Endothelial cell of umbilical vein (primary cell): ENCODE measurements at regions not wholly inside any gene's neighbourhood (a gene's known extent, or its start where the extent isn't known, plus 50 kb on each side); places are given as distances from the start of the nearest gene placed in this dataset.
"Not testable (repeated sequence)": the region's sequence is repeated elsewhere in the genome, so short reads cannot be mapped to it uniquely, and the experiment has no call there.

Experiments
- BruUV-seq: library from RNA; stranded (reverse); fragments of 400-500 nt; replicated peaks from 2 replicates; lab custom pipeline; 2021; lab: Mats Ljungman, UMichigan
- CTCF ChIA-PET: fragments of 300-600, 350-600 bp; sonication (Branson Sonifier 250); formaldehyde crosslinking; loops from one replicate; lab custom pipeline; 2021; ENCODE audit warnings: antibody characterized with exemption, inconsistent platforms; lab: Charles Lee
- POLR2A ChIA-PET: fragments of 300-600, 350-600 bp; sonication (Branson Sonifier 250); formaldehyde crosslinking; loops from one replicate; lab custom pipeline; 2021; ENCODE audit warnings: antibody characterized with exemption, inconsistent platforms; lab: Charles Lee
- DNase-seq: peaks from one replicate; pipeline ENCODE4 v3.0.0-alpha.2; 2011; ENCODE audit warnings: low read depth, low spot score
- FAIRE-seq: peaks from 2 replicates; lab custom pipeline; 2011; peaks lifted over from hg19 to GRCh38; lab: Jason Lieb, UNC
- H2AFZ ChIP-seq: 2 replicates; pipeline ENCODE4 v1.6.0; 2012; ENCODE audit warnings: low read depth, low read length, control low read depth, inconsistent platforms
- H3K27ac ChIP-seq: 2 replicates; pipeline ENCODE4 v1.5.1; 2011; ENCODE audit warnings: low read depth, mild to moderate bottlenecking, control low read depth, low read length, moderate library complexity; ENCODE audit not compliant: insufficient read depth
- H3K27me3 ChIP-seq, 2 experiments: 2 replicates each; pipeline versions ENCODE4 v1.6.0 to v1.6.1; 2011; ENCODE audit warnings: low read length in 2 of 2, mixed read lengths in 1 of 2; ENCODE audit not compliant: control insufficient read depth in 2 of 2, insufficient read depth in 2 of 2
- H3K36me3 ChIP-seq, 2 experiments: 2 replicates in 1 of 2; 3 replicates in 1 of 2; pipeline ENCODE4 v1.5.1; 2011; ENCODE audit warnings: low read length in 2 of 2, mild to moderate bottlenecking in 1 of 2, moderate library complexity in 1 of 2; ENCODE audit not compliant: control insufficient read depth in 2 of 2, insufficient read depth in 2 of 2; ENCODE audit errors: extremely low read depth in 1 of 2
- H3K4me1 ChIP-seq: 3 replicates; pipeline ENCODE4 v1.5.1; 2011; ENCODE audit warnings: mild to moderate bottlenecking, low read length; ENCODE audit not compliant: control insufficient read depth, insufficient read depth; ENCODE audit errors: extremely low read depth
- H3K4me2 ChIP-seq: 2 replicates; pipeline ENCODE4 v1.6.1; 2011; ENCODE audit warnings: low read length, control low read depth, mixed read lengths; ENCODE audit not compliant: insufficient read depth
- H3K4me3 ChIP-seq, 3 experiments: fragments of 200-600 bp in 1 of 3; sonication (generic), shearing (Covaris generic) in 1 of 3; replicated peaks in 1 of 3; 2 replicates each; pipeline ENCODE4 v1.5.1; 2011 to 2016; ENCODE audit warnings: control low read depth in 3 of 3, low read length in 3 of 3, mild to moderate bottlenecking in 2 of 3, inconsistent platforms in 1 of 3, low read depth in 1 of 3, moderate library complexity in 1 of 3; ENCODE audit not compliant: insufficient read depth in 1 of 3
- H3K79me2 ChIP-seq: 2 replicates; pipeline ENCODE4 v1.6.0; 2012; ENCODE audit warnings: low read length, inconsistent platforms; ENCODE audit not compliant: control insufficient read depth, insufficient read depth
- H3K9ac ChIP-seq: replicated peaks from 2 replicates; pipeline ENCODE3; 2011; ENCODE audit warnings: low read length, control low read depth; ENCODE audit not compliant: insufficient read depth; ENCODE audit errors: extremely low read depth
- H3K9me1 ChIP-seq: replicated peaks from 3 replicates; pipeline ENCODE4 v1.6.0; 2011; ENCODE audit warnings: mild to moderate bottlenecking, low read length; ENCODE audit not compliant: control insufficient read depth, insufficient read depth; ENCODE audit errors: extremely low read depth
- H3K9me3 ChIP-seq: replicated peaks from 2 replicates; pipeline ENCODE4 v1.5.1; 2012; ENCODE audit warnings: low read length, inconsistent platforms; ENCODE audit not compliant: control insufficient read depth, insufficient read depth
- H4K20me1 ChIP-seq: replicated peaks from 2 replicates; pipeline ENCODE3; 2011; ENCODE audit warnings: mild to moderate bottlenecking, low read length; ENCODE audit not compliant: control insufficient read depth, insufficient read depth; ENCODE audit errors: extremely low read depth
- CTCF ChIP-seq, 2 donors: IDR thresholded peaks; 1 replicate in 1 of 2; 2 replicates in 1 of 2; pipeline ENCODE4 v1.5.1; 2011; ENCODE audit warnings: low read length in 2 of 2, mild to moderate bottlenecking in 2 of 2, moderate library complexity in 2 of 2, control low read depth in 1 of 2, inconsistent platforms in 1 of 2, low read depth in 1 of 2; ENCODE audit not compliant: insufficient read depth in 1 of 2; ENCODE audit errors: extremely low read depth in 1 of 2
- EZH2 ChIP-seq: IDR thresholded peaks from 2 replicates; pipeline ENCODE4 v1.6.1; 2012; ENCODE audit warnings: borderline replicate concordance, low read depth, mild to moderate bottlenecking, moderate library complexity, low read length, inconsistent platforms; ENCODE audit not compliant: severe bottlenecking
- FOS ChIP-seq: IDR thresholded peaks from 2 replicates; pipeline ENCODE4 v1.6.1; 2011; ENCODE audit warnings: mild to moderate bottlenecking, low read length, moderate library complexity, borderline replicate concordance; ENCODE audit not compliant: insufficient read depth
- GATA2 ChIP-seq: IDR thresholded peaks from 2 replicates; pipeline ENCODE4 v1.7.0; 2011; ENCODE audit warnings: low read depth, mild to moderate bottlenecking, moderate library complexity, mixed read lengths, low read length; ENCODE audit not compliant: insufficient read length, insufficient read depth
- JUN ChIP-seq: IDR thresholded peaks from 2 replicates; pipeline ENCODE4 v1.6.1; 2011; ENCODE audit warnings: borderline replicate concordance, low read depth; ENCODE audit not compliant: insufficient read length, insufficient read depth
- MAX ChIP-seq: IDR thresholded peaks from 2 replicates; pipeline ENCODE4 v1.6.1; 2011; ENCODE audit not compliant: insufficient read depth, insufficient read length
- MYC ChIP-seq: IDR thresholded peaks from one replicate; pipeline ENCODE4 v1.6.1; 2011; ENCODE audit warnings: mild to moderate bottlenecking, low read depth, low read length
- POLR2A ChIP-seq: IDR thresholded peaks from 2 replicates; pipeline ENCODE4 v1.6.1; 2012; ENCODE audit warnings: low read depth, mild to moderate bottlenecking, control low read depth, low read length
- POLR2AphosphoS5 ChIP-seq: IDR thresholded peaks from 2 replicates; pipeline ENCODE4 v1.6.1; 2012; ENCODE audit warnings: low read depth, mild to moderate bottlenecking, control low read depth, low read length, moderate library complexity; ENCODE audit not compliant: insufficient read depth
- dilution Hi-C: fragments of 300-500 bp; cut with MboI; formaldehyde crosslinking; loops from one replicate; pipeline ENCODE4 v1.15.0; 2019; ENCODE audit warnings: low sequenced_read_pairs; ENCODE audit not compliant: extremely low pct_ligation_motif_present
- intact Hi-C: fragments of 100-400 bp; cut with micrococcal nuclease; formaldehyde crosslinking; loops from one replicate; pipeline ENCODE4 v1.10.0; 2022

GRCh38 chr7:49708590-49708989, 64.8 kb upstream of the VWC2 start:
- TF ChIP-seq MYC (no peak), POLR2AphosphoS5 (no peak), GATA2 (no peak), CTCF (IDR thresholded peaks at IDR 0.05; ENCODE audit: extremely low read depth in 1 of 2, insufficient read depth in 1 of 2, low read depth in 1 of 2, low read length in 2 of 2) (no peak), JUN (no peak), EZH2 (no peak), FOS (no peak), MAX (no peak), POLR2A (no peak)
- FAIRE-seq = no peak

GRCh38 chr7:49711072-49711723, 62.2 kb upstream of the VWC2 start:
- CTCF ChIA-PET = not testable (repeated sequence)

More at GRCh38 chr7:49708590-49708989, 64.8 kb upstream of the VWC2 start:
- no TSS peak for BruUV-seq
- no peak for DNase-seq
- intact Hi-C loops (no loop called here), dilution Hi-C loops (no loop called here)
- H3K9me1 ChIP-seq = no peaks in the 10 kb centered on the region
- no peak overlapping the region for H2AFZ ChIP-seq
- no peaks in the 10 kb centered on the region for H3K36me3 ChIP-seq
- POLR2A ChIA-PET = no interaction called here
- no peaks in the 10 kb centered on the region for H3K27me3 ChIP-seq
- H3K4me2 ChIP-seq = no peak overlapping the region
- no peak overlapping the region for H3K4me3 ChIP-seq
- H3K4me1 ChIP-seq = no peaks in the 10 kb centered on the region
- no peaks in the 10 kb centered on the region for H3K79me2 ChIP-seq
- H4K20me1 ChIP-seq = no peaks in the 10 kb centered on the region
- H3K9ac ChIP-seq = no peak overlapping the region
- H3K27ac ChIP-seq = no peak overlapping the region
- H3K9me3 ChIP-seq = peaks cover 5% of the 10 kb centered on the region
- CTCF ChIA-PET = no interaction called here

More at GRCh38 chr7:49711072-49711723, 62.2 kb upstream of the VWC2 start:
- H3K9ac ChIP-seq, H3K9me1 ChIP-seq, intact Hi-C loops, BruUV-seq, H3K4me3 ChIP-seq, FAIRE-seq, H3K4me2 ChIP-seq, H3K27ac ChIP-seq, H3K9me3 ChIP-seq, H2AFZ ChIP-seq, H3K4me1 ChIP-seq, H4K20me1 ChIP-seq, POLR2A ChIA-PET, dilution Hi-C loops, H3K79me2 ChIP-seq, H3K36me3 ChIP-seq, H3K27me3 ChIP-seq, DNase-seq: not testable (repeated sequence)
